ENCODE measurements at regions not wholly inside any gene's neighbourhood (a gene's known extent, or its start where the extent isn't known, plus 50 kb on each side); places are given as distances from the start of the nearest gene placed in this dataset.
"Not testable (repeated sequence)": the region's sequence is repeated elsewhere in the genome, so short reads cannot be mapped to it uniquely, and the experiment has no call there.

DNA sequence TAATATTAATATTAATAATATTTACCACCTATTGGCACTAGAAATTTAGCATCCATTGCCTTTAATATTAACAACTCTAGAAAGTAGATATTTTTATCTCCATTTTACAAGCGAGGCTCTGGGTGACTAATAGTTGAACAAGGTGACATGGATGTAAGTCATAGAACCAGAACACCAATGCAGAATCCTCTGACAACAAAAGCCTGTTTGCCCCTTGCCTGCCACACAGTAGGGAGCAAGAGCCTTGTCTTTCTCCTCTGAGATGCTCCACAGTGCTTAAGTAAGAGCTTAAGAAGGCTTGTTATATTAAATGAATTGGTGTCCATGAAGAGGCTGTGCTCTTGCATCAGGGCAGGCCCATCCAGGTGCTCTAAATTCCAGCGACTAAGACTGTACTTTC, 51.2 kb upstream of the LBX1 start:
- DNase-seq (ENCODE audit: low spot score) = no peak

DNA sequence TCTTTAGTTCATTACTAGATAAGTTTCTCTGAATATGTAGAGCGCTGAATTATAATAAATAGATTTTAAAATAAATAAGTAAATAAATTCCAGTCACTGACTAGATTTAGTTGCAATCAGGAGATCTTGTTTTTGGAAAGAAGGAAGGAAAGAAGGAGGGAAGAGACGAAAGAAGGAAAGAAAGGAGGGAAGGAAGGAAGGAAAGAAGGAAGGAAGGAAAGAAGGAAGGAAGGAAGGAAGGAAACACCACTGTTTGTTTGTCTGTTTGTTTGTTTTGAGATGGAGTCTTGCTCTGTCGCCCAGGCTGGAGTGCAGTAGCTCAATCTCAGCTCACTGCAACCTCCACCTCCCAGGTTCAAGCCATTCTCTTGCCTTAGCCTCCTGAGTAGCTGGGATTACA, 51.7 kb upstream of the LBX1 start:
- DNase-seq (ENCODE audit: low spot score) = not testable (repeated sequence)

DNA sequence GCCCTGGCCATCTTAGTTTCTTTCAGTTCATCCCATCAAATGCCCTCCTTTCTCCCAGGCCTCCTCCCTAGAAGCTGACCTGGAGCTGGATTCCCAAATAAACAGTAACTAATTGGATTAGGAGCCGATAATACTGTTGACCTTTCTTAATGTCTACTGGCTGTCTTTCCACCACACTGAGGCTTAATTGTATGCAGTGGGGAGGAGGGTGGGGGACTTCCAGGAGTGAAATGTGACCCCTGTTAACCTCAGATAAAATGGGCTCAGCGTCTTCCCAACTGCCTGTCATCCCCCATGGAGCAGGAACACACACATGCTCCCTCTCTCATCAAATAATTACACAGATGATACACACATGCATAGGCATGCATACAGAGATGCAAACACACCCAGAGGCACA, 53.7 kb upstream of the LBX1 start:
- DNase-seq (ENCODE audit: low spot score) = no peak

DNA sequence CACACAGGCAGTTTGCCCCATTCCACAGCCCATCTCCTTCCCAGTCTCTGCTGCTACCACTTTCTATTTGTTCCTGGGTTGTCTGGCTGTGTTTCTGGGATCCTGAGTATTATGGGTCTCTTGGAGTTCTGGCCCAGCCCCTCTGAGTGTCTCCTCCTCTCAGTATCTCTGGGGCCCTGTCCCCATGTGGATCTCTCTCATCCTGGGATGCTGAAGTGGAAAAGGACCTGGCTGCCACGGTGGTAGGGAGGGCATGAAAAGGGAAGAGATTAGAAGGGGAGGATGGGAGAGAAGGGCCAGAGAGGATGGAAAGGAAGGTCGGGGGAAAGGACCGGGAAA, 54.5 kb upstream of the LBX1 start:
- no peak for DNase-seq (ENCODE audit: low spot score)

DNA sequence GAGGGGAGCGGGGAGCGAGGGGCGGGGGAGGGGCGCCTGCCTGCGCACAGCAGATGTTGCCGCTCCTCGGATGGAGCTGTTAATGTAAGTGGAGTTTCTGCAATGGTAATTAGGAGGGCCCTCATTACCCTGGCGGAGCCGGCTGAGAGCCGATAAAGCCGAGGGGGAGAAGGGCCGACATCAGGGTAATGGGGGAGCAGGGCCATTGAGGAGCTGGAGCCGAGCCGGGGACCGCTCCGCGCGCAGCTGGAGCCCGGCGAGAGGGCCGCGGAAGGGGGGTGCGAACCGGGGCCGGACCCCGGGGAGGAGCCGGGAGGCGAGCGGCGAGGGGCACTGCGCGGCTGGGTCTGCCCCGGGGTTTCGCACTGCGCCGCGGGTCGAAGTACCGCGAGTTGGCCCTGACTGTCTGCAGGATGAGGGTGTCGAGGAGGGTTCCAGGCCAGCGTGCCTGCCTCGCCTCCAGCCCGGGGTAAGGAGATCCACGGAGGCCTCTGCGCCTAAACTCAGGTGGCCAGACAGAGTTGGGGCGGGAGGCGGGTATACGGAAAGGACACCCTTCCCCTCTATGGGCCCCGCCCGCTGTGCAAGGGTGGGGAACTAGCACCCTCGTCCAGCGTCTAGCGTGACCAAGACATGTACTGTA, 55.0 kb upstream of the LBX1 start:
- DNase-seq (ENCODE audit: low spot score) = no peak

DNA sequence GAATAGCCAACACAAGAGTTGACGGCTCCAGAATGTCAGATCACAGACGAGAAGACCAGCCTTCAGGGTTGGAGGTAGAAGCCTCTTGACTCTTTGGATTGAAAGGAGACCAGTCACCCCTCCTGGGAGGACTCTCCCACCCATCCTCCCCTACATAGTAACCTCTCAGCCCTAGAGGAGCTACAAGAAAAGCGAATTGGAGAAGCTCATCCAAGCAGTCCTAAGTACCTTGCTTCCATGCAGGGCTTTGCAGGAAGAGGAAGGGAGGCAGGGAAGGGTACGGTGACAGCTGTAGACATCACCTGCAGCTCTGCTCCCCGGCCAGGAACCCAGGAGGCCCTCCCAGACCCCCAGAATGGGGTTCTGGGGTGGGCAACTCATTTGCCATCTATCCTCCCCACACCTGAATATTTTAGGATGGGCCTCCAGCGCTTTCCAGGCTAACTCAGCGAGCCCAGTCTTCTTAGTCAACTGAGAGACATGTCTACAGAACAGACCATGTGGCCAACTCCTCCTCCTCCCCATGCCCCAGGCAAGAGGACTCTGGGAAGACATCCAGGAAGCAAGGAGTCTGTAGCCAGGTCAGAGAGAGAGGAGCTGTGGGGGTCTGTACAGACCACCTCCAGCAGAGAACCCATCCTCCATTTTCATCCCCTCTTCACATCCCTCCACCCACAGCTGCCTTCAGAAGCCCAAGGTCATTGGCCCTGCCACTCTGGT, 55.6 kb upstream of the LBX1 start:
- no peak for DNase-seq (ENCODE audit: low spot score)

DNA sequence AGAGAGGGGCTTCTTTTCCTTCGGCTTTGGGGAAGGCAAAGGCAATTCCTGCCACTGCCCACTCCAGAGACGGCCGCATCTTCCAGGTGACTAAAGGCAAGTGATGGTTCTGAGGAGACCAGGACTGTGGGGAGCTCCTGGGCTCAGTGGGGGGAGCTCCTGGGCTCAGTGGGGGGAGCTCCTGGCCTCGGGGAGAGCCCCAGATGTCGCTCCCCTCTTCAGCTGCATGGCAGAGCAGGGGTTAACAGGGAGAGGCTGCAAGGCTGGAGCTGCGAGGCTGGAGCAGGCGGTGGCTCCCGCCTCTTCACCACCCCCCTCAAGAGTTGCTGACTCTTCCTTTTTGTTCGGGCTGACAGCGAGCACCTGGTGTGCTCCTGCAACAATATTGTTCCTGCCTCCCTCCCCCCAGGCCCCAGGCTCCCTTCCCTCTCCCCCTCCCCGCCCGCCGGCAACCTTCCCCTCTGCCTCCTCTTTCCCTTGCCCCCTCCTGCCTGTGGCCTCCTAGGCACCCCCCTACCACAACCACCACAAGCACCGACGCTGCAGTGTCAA, 56.3 kb upstream of the LBX1 start:
- no peak for DNase-seq (ENCODE audit: low spot score)

DNA sequence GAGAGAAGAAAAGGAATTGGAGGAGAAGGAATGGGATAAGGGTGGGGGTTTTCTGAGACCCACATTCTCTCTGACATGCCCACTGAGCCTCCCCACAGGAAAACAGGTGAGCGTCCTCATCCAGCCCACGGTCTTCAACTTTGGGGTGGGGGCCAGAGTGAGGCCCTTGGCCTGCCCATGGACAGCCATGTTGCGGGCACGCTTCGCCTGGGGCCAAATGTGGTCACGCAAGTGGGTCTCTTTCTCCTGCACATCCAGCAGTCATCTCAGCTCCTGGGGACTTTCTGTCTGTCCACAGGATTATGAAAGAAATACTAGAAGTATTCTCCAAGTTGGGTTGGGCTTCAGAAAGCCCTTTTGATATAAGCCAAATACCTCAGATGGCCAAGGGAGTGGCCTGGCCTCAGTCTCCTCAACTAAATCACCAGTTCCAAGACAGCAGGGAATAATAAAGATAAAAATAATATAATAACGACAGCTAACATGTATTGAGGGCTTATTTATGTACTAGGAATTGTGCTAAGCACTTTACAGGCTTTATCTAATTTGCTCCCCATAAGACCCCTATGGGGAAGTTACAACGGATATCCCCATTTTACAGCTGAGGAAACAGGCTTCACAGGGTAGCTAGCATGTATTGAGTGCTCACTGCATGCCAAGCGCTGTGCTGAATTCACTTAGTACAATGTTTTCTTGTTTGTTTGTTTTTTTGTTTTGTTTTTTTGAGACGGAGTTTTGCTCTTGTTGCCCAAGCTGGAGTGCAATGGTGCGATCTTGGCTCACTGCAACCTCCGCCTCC, 57.2 kb upstream of the LBX1 start:
- DNase-seq (ENCODE audit: low spot score) = no peak

DNA sequence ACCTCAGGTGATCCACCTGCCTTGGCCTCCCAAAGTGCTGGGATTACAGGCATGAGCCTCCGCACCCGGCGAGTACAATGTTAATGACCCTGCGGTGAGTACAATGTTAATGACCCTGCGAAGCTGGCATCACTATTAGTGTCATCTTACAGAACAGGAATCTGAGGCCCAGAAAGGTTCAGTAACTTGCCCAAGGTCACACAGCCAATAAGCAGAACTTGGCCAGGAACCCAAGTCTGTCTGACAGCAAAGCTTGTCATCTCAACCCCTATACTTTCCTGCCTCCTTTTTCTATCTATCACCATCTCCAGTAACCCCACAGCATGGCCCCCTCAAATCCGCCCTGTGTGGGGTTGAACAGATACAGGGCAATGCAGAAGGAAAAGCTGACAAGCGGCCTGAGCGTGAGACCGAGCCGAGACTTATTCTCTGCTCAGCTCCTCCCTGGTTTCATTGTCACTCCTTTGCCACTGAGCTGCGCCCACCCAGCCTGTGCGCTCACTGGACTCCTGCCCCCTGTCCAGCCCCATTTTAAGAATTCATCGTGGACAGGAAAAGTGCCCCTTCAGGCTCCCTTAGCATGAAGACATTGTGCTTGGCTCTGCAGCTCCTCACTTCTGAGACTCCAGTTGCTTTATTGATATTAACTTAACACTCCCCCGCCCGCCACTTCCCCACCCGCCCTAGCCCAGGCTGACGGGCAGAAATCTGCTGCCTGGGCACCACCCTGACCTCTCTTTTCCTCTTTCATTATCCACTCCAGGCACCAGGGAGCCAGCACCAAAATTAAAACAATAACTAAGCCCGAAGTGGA, 58.1 kb upstream of the LBX1 start:
- DNase-seq (ENCODE audit: low spot score) = no peak

DNA sequence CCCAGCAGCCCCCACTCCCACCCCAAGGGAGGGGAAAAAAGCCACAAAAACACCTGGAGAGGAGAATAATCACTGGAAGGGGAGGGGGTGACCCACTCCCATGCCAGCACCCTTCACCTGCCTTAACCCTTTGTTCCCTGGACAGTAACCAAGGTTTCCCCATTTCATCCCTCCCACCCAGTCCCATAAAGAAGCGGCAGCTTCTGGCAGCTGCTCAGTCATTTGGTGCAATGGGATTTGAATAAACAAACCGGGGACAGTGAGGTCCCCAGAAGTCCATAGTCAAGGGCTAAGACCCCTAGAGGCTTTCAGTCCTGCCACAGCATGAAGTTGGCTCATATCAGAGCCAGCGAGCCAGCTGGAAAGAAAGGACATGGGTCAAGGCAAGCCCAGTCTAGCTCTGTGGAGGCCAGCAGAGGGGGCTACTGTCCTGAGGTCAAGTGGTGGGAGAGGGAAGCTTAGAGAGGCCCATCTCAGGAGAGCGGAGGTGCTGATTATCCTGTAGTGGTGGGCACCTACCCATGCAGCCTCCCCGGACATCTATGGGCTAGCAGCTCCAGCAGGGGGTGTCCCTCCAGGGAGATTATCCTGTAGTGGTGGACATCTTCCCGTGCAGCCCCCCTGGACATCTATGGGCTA, 58.9 kb upstream of the LBX1 start:
- no peak for DNase-seq (ENCODE audit: low spot score)

DNA sequence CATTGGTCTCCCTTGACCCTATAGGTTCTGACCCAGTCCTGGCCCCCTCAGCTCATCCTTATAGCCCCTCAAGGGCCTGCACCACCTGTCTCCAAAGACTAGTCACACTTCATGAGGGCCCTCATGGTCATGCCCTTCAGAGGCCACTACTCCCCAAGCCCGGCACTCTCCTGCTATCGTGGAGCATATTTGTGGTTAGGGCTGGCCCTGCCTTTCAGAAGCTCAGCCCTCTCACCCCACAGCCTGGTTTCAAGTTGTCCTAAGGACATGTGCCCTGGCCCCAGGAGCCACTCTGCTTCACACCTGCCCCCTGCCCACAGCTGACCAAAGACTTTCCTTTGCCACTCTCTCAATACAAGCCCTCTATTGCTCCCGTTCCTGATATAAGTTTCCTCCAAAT, 60.3 kb upstream of the LBX1 start:
- no peak for DNase-seq (ENCODE audit: low spot score)

DNA sequence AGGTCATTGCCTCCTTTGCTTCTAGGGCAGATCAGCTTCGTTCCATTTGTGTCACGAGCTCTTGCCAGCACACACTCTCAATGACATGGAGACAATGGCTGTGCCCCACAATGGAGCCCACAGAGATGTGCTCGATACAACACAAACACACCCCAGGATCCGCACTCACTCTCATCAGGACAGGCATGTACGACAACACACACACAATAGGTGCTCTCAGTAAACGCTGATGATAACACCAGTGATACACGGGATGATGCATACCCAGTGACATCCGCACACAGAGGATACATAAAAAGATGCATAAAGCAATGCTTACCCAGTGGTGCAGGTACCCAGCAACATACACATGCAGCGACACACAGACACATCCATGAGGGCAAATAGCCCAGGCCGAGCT, 61.2 kb upstream of the LBX1 start:
- DNase-seq (ENCODE audit: low spot score) = no peak

DNA sequence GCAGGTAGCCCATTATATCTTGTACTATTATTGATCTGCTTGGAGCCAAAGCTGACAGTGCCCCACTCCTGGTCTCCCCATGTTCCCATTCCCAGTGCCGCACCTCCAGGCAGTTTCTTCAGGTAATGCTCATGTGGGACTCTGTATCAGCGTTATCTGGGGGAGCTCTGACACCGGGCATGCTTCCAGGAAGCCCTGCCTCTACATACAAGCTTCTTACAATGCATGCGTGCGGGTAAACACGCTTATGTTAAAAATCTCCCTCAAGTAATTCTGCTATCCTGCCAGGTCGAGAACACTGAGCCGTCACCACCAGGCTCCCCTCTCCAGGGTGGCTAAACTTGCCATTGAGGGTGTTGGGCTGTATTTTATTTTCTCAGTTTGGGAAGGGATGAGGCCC, 61.6 kb upstream of the LBX1 start:
- no peak for DNase-seq (ENCODE audit: low spot score)

DNA sequence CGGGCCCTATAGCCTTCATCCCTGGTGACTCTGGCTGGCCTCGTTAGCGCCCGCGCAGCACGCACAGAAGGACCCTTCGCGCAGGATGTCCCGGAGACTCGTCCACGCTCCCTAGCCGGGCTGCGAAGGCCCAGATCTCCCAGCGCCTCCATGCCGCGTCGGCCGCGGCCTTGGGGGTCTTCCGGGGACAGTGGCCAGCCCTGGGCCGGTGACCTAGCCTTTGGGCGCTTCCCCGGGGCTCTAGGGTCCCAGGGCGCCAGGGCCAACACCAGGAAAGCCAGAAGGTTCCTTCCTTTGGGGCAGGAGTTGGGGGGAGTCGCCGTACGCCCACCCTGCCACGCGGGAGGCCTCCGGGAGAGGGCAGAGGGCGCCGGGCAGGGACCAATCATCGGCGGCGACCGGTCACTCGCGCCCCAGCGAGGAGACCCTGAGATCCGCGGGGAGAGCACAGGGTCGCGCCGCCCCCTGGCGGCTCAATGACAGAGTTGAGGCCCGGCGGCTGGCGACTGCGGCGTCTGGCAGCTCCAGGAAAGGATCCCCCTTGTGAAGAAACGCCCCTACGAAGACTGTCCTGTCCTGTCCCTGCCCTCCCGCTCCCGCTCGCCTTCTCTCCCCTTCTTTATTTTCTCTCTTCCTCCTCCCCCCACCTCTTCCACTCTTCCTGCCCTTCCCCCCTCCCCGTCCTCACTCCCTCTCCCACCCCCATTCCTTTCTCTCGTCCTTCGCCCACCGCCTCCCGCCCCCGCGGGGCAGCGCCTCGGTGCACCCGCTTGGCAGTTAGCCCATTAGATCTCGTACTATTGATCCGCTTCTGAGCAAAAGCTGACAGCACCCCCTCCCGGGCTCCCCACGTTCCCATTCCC, 62.3 kb upstream of the LBX1 start:
- no peak for DNase-seq (ENCODE audit: low spot score)

DNA sequence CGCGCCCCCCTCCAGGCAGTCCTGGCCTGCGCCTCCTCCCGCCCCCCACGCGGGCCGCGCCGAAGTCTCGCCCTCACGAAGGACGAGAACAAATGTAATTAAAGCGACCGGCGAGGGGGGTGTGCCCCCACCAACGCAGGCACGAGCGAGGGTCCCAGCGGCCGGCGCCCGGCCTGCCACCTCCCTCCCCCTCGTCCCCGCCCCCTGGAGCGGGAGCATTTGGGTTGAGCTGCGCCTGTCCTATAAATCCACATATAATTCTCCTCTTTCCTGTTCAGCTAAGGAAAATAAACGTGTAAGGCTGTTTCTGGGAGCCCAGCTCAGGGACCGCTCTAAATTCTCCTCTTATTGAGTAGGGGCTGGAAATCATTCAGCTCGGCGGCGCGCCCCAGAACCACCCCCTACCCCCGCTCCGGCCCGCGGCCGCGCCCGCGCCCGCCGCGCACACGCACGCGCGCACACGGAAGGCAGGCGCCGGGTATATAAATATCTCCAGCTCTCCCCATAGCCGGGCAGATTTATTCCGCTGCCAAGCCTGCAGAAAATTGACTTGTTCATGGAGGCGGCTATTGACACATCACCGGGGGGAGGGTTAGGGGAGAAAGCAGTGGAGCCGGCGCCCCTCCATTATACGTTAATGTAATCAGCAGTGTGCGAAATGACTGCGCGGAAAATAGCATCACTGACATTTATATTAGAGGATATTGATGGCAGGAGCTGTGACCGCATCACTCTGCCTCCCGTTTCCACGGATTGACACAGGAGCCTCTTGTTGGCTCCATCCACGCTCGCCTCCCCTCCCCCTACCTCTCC, 61.6 kb upstream of the BTRC start:
- no peak for DNase-seq (ENCODE audit: low spot score)

DNA sequence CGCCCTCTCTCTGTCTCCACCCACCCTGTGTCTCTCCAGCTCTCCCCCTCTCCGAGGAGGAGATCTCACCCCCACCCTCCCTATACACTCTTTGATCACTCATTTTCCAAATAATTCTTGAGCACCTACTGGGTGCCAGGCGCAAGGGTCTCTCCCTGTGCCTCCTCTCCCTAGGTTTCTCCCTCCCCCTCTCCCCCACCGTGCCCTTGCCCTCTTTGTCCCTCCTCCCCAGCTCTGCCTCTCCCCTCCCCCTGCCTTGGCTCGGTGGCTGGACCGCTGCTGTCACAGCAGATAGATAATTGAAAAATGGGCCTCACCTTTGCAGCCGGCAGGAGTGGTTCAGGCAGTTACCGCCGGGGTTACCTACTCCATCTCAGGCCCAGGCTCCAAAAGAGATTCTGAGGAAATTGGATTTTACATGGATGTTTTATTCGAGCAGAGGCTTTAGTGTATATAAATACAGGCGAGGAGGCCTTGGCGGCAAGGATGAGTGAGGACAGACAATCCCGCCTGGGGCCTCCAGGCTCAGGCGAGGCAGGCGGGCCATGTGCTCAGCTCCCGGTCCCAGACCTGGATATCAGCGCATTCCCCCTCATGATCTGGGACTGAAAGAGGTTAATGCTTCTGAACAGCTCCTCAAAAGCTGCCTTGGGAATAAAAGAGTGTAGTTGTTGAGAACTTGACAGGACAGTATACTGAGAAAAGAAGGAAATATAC, 60.8 kb upstream of the BTRC start:
- no peak for DNase-seq (ENCODE audit: low spot score)

DNA sequence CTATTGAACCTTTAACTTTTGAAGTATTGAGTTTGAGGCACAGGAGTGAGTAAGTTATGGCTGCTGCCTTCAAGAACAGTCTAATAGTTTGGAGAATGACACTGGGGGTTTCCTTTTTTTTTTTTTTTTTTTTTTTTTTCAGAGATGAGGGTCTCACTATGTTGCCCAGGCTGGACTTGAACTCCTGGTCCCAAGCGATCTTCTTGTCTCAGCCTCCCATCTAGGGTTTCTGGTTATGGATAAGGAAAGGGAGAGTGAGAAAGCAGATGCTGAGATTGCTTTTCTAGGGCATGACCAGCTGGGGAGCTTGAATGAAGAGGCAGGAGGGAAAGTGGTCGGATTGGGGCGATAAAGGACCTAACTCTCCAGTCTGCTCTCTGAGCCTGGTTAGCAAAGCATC, 59.9 kb upstream of the BTRC start:
- DNase-seq (ENCODE audit: low spot score) = no peak

DNA sequence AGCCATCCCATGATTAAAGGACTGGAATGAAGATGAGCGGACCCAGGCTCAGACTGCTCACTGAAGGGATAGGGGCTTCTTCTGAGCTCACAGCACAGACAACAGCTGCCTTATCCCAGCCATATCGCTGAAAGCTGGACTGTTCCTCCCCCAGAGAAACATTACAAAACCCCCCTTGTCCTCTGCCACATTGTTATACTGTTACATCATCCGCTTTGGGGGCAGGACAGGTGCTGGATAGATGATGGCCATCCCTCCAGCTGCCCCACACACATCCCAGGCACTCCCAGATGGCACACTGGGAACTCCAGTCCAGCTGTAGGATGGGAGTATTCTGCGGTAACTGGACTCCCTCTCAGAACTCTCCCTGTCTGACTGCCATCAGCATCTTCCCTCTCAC, 58.7 kb upstream of the BTRC start:
- DNase-seq (ENCODE audit: low spot score) = peak; percentile 57

DNA sequence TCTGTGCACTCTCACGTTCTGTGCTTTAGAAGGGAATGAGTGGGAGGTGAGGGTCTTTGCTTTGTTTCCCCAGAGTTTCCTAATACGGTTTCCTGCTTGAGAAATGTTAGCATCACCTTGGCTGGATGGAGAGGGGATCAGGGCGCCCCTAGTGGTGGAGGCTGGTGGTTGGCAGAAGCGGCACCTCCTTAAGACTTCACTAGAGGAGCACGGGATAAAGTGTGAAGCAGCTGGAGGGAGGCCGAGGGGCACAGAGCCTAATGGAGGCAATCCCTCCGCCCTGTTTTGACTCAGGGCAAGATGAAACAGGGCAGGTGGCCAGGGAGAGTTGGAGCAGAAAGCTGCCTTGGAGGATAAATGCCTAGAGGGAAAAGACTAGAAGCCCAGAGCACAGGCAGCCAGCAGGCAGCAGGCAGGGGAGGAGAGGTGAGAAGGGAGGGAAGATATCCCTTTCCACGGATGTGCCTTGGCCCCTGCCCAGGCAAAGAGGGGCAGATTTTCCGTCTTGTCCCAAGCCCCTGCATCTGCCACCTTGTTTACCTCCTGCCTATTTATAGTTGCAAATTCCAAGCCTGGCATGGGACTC, 56.0 kb upstream of the BTRC start:
- peak; percentile 35 for DNase-seq (ENCODE audit: low spot score)

Data from globus pallidus (tissue), 1 donor.